Lung (tissue), 11 donors: ENCODE measurements at regions not wholly inside any gene's neighbourhood (a gene's known extent, or its start where the extent isn't known, plus 50 kb on each side); places are given as distances from the start of the nearest gene placed in this dataset.

Experiments used
- ATAC-seq: fragments of 200-7000 bp; cut with Tn5 transposase; one replicate; pipeline ENCODE4 v1.9.1; 2020; ENCODE audit warnings: moderate number of reproducible peaks; ENCODE audit not compliant: insufficient read depth, low FRiP score
- DNase-seq, 3 donors: peaks; one replicate each; pipeline ENCODE4 v3.0.0-alpha.2; 2013 to 2017
- H3K27ac ChIP-seq, 2 donors: one replicate each; pipeline ENCODE4 v1.5.1; 2013; ENCODE audit warnings: mild to moderate bottlenecking in 2 of 2, moderate library complexity in 2 of 2, control low read depth in 1 of 2, inconsistent platforms in 1 of 2, low read depth in 1 of 2, low read length in 1 of 2
- H3K27me3 ChIP-seq, 3 donors: one replicate each; pipeline ENCODE4 v1.5.1; 2013; ENCODE audit warnings: low read length in 2 of 3; ENCODE audit not compliant: control insufficient read depth in 3 of 3, insufficient read depth in 3 of 3
- H3K36me3 ChIP-seq, 4 donors: one replicate each; pipeline ENCODE4 v1.5.1; 2013; ENCODE audit warnings: low read length in 4 of 4, mild to moderate bottlenecking in 1 of 4, moderate library complexity in 1 of 4; ENCODE audit not compliant: control insufficient read depth in 4 of 4, insufficient read depth in 4 of 4
- H3K4me1 ChIP-seq, 5 donors: one replicate each; pipeline ENCODE4 v1.5.1; 2013; ENCODE audit warnings: low read length in 5 of 5, mild to moderate bottlenecking in 2 of 5, moderate library complexity in 1 of 5; ENCODE audit not compliant: control insufficient read depth in 5 of 5, insufficient read depth in 5 of 5
- H3K4me3 ChIP-seq: one replicate; pipeline ENCODE4 v1.5.1; 2013; ENCODE audit warnings: mild to moderate bottlenecking, control low read depth, moderate library complexity
- H3K9ac ChIP-seq, 2 donors: one replicate each; pipeline ENCODE4 v1.5.1; 2013; ENCODE audit warnings: low read length in 2 of 2, control low read depth in 1 of 2; ENCODE audit not compliant: insufficient read depth in 1 of 2
- H3K9me3 ChIP-seq, 4 donors: one replicate each; pipeline ENCODE4 v1.5.1; 2013; ENCODE audit warnings: low read length in 3 of 4, mild to moderate bottlenecking in 1 of 4, moderate library complexity in 1 of 4; ENCODE audit not compliant: control insufficient read depth in 4 of 4, insufficient read depth in 3 of 4
- CTCF ChIP-seq: IDR thresholded peaks from 2 replicates; pipeline ENCODE4 v1.5.1; 2012; ENCODE audit warnings: mild to moderate bottlenecking; ENCODE audit errors: control extremely low read depth, extremely low read depth
- WGBS, 2 donors: extraction: QIAGEN DNeasy Blood & Tissue Kit; methylation state at CpG; one replicate each; pipeline ENCODE4 v1.1.7; 2013; 5-methylcytosine and 5-hydroxymethylcytosine counted together
- donor health status: control.
- donor health status: control.
- donor health status: Bipolar disorder and iron deficiency.
- donor health status: healthy.
- donor health status: DM: yes; HTN: yes; CAD: no.

- Histone ChIP-seq H3K27ac (no peak overlapping the region), H3K9me3 (peaks cover 0 to 5% (median 0%) of the 10 kb centered on the region in 4 donors), H3K4me3 (no peak overlapping the region), H3K36me3 (no peaks in the 10 kb centered on the region), H3K27me3 (no peaks in the 10 kb centered on the region), H3K4me1 (peaks cover 0 to 18% (median 2%) of the 10 kb centered on the region in 5 donors), H3K9ac (no peak overlapping the region)
- DNase-seq, result no peak
- ATAC-seq, result no peak
- TF ChIP-seq CTCF, result no peak
- 96 to 98% methylated on average over 3 of the region's 3 CpGs for WGBS, 2 donors
Measured at GRCh38 chr10:61192042-61192441, 248.1 kb upstream of the RHOBTB1 start.

- WGBS, 2 donors, result 93 to 98% methylated on average over 2 of the region's 2 CpGs
- no peak overlapping the region for H3K9ac ChIP-seq
- no peak overlapping the region for H3K4me3 ChIP-seq
- H3K9me3 ChIP-seq, result peaks cover 0 to 5% (median 0%) of the 10 kb centered on the region in 4 donors
- DNase-seq, result no peak
- no peak for ATAC-seq
- H3K27ac ChIP-seq, result no peak overlapping the region
- H3K27me3 ChIP-seq, result no peaks in the 10 kb centered on the region
- TF ChIP-seq CTCF, result no peak
- H3K4me1 ChIP-seq, result peaks cover 0 to 13% (median 0%) of the 10 kb centered on the region in 5 donors
- H3K36me3 ChIP-seq, result no peaks in the 10 kb centered on the region
Measured at GRCh38 chr10:61189912-61190311, 245.9 kb upstream of the RHOBTB1 start.

DNA sequence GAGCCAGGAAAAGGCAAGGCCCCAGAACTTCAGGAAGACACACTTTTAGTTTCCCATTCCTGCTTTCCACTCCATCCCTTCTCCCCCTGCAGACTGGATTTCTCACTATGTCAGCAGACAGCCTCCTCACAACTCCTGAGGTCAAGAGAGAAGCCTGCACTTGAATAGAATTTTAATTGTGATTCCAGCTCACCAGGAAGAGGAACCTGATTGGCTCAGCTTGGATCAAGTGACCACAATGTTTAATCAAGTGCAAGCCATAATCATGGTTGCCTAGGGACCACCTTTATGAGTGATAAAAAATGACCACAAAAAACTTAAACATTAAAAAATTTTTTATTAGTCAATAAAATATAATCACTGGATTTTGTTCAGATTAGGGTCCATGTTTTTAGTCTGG, 244.7 kb upstream of the RHOBTB1 start:
- no peak overlapping the region for H3K9ac ChIP-seq
- no peaks in the 10 kb centered on the region for H3K27me3 ChIP-seq
- H3K27ac ChIP-seq, result no peak overlapping the region
- no peak for TF ChIP-seq CTCF
- H3K36me3 ChIP-seq, result no peaks in the 10 kb centered on the region
- H3K4me3 ChIP-seq, result no peak overlapping the region
- ATAC-seq (no peak), DNase-seq (no peak)
- peaks cover 0 to 5% (median 0%) of the 10 kb centered on the region in 4 donors for H3K9me3 ChIP-seq
- H3K4me1 ChIP-seq, result peaks cover 0 to 10% (median 0%) of the 10 kb centered on the region in 5 donors

GRCh38 chr10:61188101-61188500, 244.1 kb upstream of the RHOBTB1 start:
- no peak for DNase-seq

More at GRCh38 chr10:61188101-61188500, 244.1 kb upstream of the RHOBTB1 start:
- no peak overlapping the region for H3K4me3 ChIP-seq
- H3K4me1 ChIP-seq, result peaks cover 0 to 10% (median 0%) of the 10 kb centered on the region in 5 donors
- H3K27me3 ChIP-seq, result no peaks in the 10 kb centered on the region
- no peak for TF ChIP-seq CTCF
- no peak overlapping the region for H3K27ac ChIP-seq
- no peak for ATAC-seq
- peaks cover 0 to 5% (median 0%) of the 10 kb centered on the region in 4 donors for H3K9me3 ChIP-seq
- no peak overlapping the region for H3K9ac ChIP-seq
- H3K36me3 ChIP-seq, result no peaks in the 10 kb centered on the region
